Trophoblast cell (in vitro differentiated cells and primary cell): ENCODE measurements at regions not wholly inside any gene's neighbourhood (a gene's known extent, or its start where the extent isn't known, plus 50 kb on each side); places are given as distances from the start of the nearest gene placed in this dataset.
A peak's percentile ranks its signal among the peaks of the same experiment; 100 is the strongest.

Experiments
- DNase-seq, 2 donors: peaks; one replicate each; pipeline ENCODE4 v3.0.0-alpha.2; 2016
- H2AFZ ChIP-seq: 2 replicates; pipeline ENCODE4 v1.6.1; 2013; ENCODE audit warnings: low read length, moderate library complexity, mild to moderate bottlenecking; ENCODE audit not compliant: insufficient read depth, poor library complexity
- H2AK5ac ChIP-seq: 2 replicates; pipeline ENCODE4 v1.6.1; 2013; ENCODE audit warnings: mild to moderate bottlenecking, low read length
- H2BK120ac ChIP-seq: 2 replicates; pipeline ENCODE4 v1.6.1; 2013; ENCODE audit warnings: low read length, mild to moderate bottlenecking, moderate library complexity; ENCODE audit not compliant: insufficient read depth, poor library complexity
- H2BK12ac ChIP-seq: 2 replicates; pipeline ENCODE4 v1.6.1; 2013; ENCODE audit warnings: mild to moderate bottlenecking, low read length, moderate library complexity
- H2BK5ac ChIP-seq: 2 replicates; pipeline ENCODE4 v1.6.1; 2013; ENCODE audit warnings: low read length, low read depth, moderate library complexity, mild to moderate bottlenecking; ENCODE audit not compliant: poor library complexity
- H3K14ac ChIP-seq: 2 replicates; pipeline ENCODE4 v1.6.1; 2013; ENCODE audit warnings: mild to moderate bottlenecking, low read length
- H3K18ac ChIP-seq: 2 replicates; pipeline ENCODE4 v1.6.1; 2013; ENCODE audit warnings: mild to moderate bottlenecking, low read length
- H3K23ac ChIP-seq: 2 replicates; pipeline ENCODE4 v1.6.1; 2013; ENCODE audit warnings: low read length
- H3K27ac ChIP-seq: 2 replicates; pipeline ENCODE4 v1.5.1; 2013; ENCODE audit warnings: low read depth, mild to moderate bottlenecking, inconsistent platforms, low read length, moderate library complexity
- H3K27me3 ChIP-seq: 2 replicates; pipeline ENCODE4 v1.6.1; 2013; ENCODE audit warnings: inconsistent platforms, mild to moderate bottlenecking, low read length, moderate library complexity; ENCODE audit not compliant: insufficient read depth
- H3K36me3 ChIP-seq, 2 experiments: 1 replicate in 1 of 2; 2 replicates in 1 of 2; pipeline ENCODE4 v1.6.1; 2013; ENCODE audit warnings: low read length in 2 of 2, mild to moderate bottlenecking in 2 of 2, moderate library complexity in 1 of 2; ENCODE audit not compliant: insufficient read depth in 2 of 2, control insufficient read depth in 1 of 2
- H3K4ac ChIP-seq: 2 replicates; pipeline ENCODE4 v1.6.1; 2013; ENCODE audit warnings: low read depth, mild to moderate bottlenecking, low read length, moderate library complexity
- H3K4me1 ChIP-seq, 2 experiments: 1 replicate in 1 of 2; 2 replicates in 1 of 2; pipeline ENCODE4 v1.6.1; 2013; ENCODE audit warnings: low read length in 2 of 2, mild to moderate bottlenecking in 2 of 2, moderate library complexity in 1 of 2; ENCODE audit not compliant: insufficient read depth in 2 of 2, control insufficient read depth in 1 of 2
- H3K4me2 ChIP-seq: 2 replicates; pipeline ENCODE4 v1.6.1; 2013; ENCODE audit warnings: inconsistent platforms, mild to moderate bottlenecking, low read length, moderate library complexity
- H3K4me3 ChIP-seq: 2 replicates; pipeline ENCODE4 v1.5.1; 2013; ENCODE audit warnings: mild to moderate bottlenecking, low read depth, low read length, inconsistent platforms
- H3K79me1 ChIP-seq: one replicate; pipeline ENCODE4 v1.6.1; 2013; ENCODE audit warnings: low read length
- H3K79me2 ChIP-seq: 2 replicates; pipeline ENCODE4 v1.6.1; 2013; ENCODE audit warnings: low read length, mild to moderate bottlenecking; ENCODE audit not compliant: control insufficient read depth, insufficient read depth, poor library complexity
- H3K9ac ChIP-seq: 2 replicates; pipeline ENCODE4 v1.6.1; 2013; ENCODE audit warnings: mild to moderate bottlenecking, low read length
- H3K9me3 ChIP-seq: 2 replicates; pipeline ENCODE4 v1.6.1; 2013; ENCODE audit warnings: low read depth, mild to moderate bottlenecking, control low read depth, inconsistent platforms, low read length; ENCODE audit not compliant: insufficient read depth
- H4K12ac ChIP-seq: 2 replicates; pipeline ENCODE4 v1.6.1; 2013; ENCODE audit warnings: low read depth, mild to moderate bottlenecking, low read length, moderate library complexity
- H4K8ac ChIP-seq: 2 replicates; pipeline ENCODE4 v1.6.1; 2013; ENCODE audit warnings: low read depth, mild to moderate bottlenecking, low read length, moderate library complexity
- H4K91ac ChIP-seq: one replicate; pipeline ENCODE4 v1.6.1; 2013; ENCODE audit warnings: low read depth, mild to moderate bottlenecking, low read length, moderate library complexity
- WGBS: extraction: QIAGEN DNeasy Blood & Tissue Kit; methylation state at CpG from one replicate; pipeline ENCODE4 v1.1.7; 2013; ENCODE audit warnings: missing lambda C conversion rate; ENCODE audit not compliant: insufficient read length, insufficient coverage; ENCODE audit errors: extremely low coverage; 5-methylcytosine and 5-hydroxymethylcytosine counted together

DNA sequence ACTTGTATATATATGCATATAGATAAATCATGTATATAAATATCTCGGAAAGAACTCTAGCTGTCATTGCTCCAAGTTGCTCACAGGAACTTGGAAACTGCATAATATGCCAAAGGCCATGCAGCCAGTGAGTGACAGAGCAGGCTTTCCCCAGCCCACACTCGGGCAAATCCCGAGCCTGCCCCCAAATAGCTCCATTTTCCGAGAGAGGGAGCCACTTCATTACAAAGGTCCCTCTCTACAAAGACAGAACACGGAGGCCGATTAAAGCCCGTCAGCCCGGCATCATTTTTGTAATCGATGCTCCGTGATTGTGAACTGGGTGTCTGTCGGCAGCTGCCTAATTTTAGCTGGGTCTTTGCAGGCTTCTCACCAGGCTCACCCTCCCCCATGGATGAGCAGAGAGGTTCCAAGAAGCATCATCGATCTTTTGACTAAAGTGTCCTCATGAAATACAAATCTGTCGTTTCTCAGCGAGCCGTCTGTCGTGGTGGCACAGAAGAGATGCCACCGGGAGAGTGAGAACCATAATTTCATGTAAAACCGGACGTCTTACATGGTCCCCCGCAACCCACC lies 663.9 kb downstream of the PTPRU start:
- Histone ChIP-seq H2BK5ac (no peak overlapping the region), H4K8ac (no peak overlapping the region), H4K91ac (no peak overlapping the region), H3K9me3 (no peaks in the 10 kb centered on the region), H3K27ac (no peak overlapping the region), H3K4me2 (no peak overlapping the region), H3K4me1 (no peaks in the 10 kb centered on the region), H3K4ac (no peak overlapping the region), H2BK120ac (no peak overlapping the region), H3K18ac (no peak overlapping the region), H2BK12ac (no peak overlapping the region), H3K36me3 (no peaks in the 10 kb centered on the region), H3K4me3 (no peak overlapping the region), H3K79me2 (no peaks in the 10 kb centered on the region), H2AK5ac (no peak overlapping the region), H4K12ac (no peak overlapping the region), H2AFZ (no peak overlapping the region), H3K23ac (no peak overlapping the region), H3K27me3 (no peaks in the 10 kb centered on the region), H3K79me1 (no peaks in the 10 kb centered on the region), H3K9ac (no peak overlapping the region), H3K14ac (no peak overlapping the region)
- no peak for DNase-seq
- WGBS: no CpG with 5 or more reads among the region's 20 CpGs

DNA sequence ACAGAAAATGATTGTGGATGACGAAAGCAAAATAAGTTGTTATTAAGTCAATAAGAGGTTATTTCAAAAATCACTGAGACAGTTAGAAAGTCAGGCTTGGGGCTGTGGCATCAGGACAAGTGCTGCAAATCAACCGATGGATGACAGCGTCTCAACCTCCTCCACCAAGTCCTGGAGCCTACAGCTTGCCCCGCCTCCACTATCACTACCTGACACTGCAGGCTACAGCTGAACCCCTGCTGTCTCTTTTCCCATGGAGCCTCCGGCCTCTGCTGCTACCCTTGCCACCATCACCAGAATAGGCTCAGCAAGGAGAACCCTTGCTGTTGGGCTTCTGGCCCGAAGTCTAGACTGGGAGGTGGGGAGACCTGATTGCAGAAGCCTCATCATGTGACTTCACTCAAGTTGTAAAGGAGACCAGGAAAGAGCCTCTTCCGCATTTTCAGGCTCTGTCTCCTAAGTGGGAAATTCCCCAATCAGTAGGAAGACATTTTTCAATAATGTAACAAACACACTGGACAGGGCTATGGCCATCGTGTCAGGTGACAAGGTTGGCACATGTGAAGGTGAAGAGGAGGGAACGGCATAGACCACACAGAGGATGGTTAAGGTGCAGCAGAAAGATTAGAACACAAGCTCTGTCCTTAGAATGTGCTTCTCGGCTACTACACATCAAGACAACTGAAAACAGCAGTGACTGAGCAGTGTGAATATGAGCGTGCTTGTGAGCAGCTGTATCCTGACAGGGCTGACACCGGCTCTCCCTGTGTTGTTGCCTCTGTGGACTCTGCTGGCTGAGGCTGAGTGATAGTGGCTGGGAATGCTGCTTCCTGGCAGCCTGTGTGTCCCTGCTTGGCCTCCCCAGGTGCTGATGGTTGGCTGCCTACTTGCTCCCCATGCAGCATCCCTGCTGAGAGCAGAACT lies 660.7 kb downstream of the PTPRU start:
- Histone ChIP-seq H3K4ac (no peak overlapping the region), H3K9ac (no peak overlapping the region), H3K36me3 (no peaks in the 10 kb centered on the region), H2AK5ac (no peak overlapping the region), H3K9me3 (no peaks in the 10 kb centered on the region), H3K79me2 (no peaks in the 10 kb centered on the region), H3K79me1 (no peaks in the 10 kb centered on the region), H3K23ac (no peak overlapping the region), H3K4me1 (no peaks in the 10 kb centered on the region), H3K4me3 (no peak overlapping the region), H3K14ac (no peak overlapping the region), H4K91ac (no peak overlapping the region), H3K18ac (no peak overlapping the region), H2BK5ac (no peak overlapping the region), H4K8ac (no peak overlapping the region), H2BK120ac (no peak overlapping the region), H4K12ac (no peak overlapping the region), H3K4me2 (no peak overlapping the region), H2BK12ac (no peak overlapping the region), H3K27ac (no peak overlapping the region), H3K27me3 (no peaks in the 10 kb centered on the region), H2AFZ (no peak overlapping the region)
- DNase-seq: peak in 1 of 2 donors; percentile 18
- WGBS: no CpG with 5 or more reads among the region's 12 CpGs

DNA sequence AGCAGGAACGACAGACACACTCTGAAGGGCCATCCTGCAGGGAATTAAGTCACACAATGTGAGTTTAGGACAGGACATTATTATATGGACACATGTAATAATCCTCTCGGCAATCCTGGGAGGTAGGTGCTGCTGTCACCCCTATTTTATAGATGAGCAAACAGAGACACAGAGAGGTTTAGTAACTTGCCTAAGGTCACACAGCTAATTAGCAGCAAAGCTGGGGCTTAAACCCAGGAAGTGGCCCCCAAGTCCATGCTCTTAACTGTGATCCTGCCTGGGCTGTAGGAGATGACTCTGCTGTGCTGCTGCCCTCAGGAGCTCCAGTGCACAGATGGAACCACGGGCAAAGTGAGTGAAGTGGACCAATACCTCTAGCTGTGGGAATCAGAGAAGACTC lies 660.0 kb downstream of the PTPRU start:
- no peak overlapping the region for H2BK120ac ChIP-seq
- H3K14ac ChIP-seq: no peak overlapping the region
- H3K27me3 ChIP-seq: no peaks in the 10 kb centered on the region
- H2AK5ac ChIP-seq: no peak overlapping the region
- no peak overlapping the region for H3K4ac ChIP-seq
- no peaks in the 10 kb centered on the region for H3K4me1 ChIP-seq
- DNase-seq: no peak
- no peaks in the 10 kb centered on the region for H3K79me1 ChIP-seq
- H3K23ac ChIP-seq: no peak overlapping the region
- no peak overlapping the region for H4K8ac ChIP-seq
- H2AFZ ChIP-seq: no peak overlapping the region
- H3K18ac ChIP-seq: no peak overlapping the region
- H3K79me2 ChIP-seq: no peaks in the 10 kb centered on the region
- H3K9me3 ChIP-seq: no peaks in the 10 kb centered on the region
- H3K4me2 ChIP-seq: no peak overlapping the region
- H3K4me3 ChIP-seq: no peak overlapping the region
- H2BK12ac ChIP-seq: no peak overlapping the region
- no peak overlapping the region for H4K91ac ChIP-seq
- no peak overlapping the region for H4K12ac ChIP-seq
- no CpG with 5 or more reads among the region's 3 CpGs for whole genome bisulfite sequencing
- H2BK5ac ChIP-seq: no peak overlapping the region
- H3K9ac ChIP-seq: no peak overlapping the region
- no peaks in the 10 kb centered on the region for H3K36me3 ChIP-seq
- no peak overlapping the region for H3K27ac ChIP-seq

DNA sequence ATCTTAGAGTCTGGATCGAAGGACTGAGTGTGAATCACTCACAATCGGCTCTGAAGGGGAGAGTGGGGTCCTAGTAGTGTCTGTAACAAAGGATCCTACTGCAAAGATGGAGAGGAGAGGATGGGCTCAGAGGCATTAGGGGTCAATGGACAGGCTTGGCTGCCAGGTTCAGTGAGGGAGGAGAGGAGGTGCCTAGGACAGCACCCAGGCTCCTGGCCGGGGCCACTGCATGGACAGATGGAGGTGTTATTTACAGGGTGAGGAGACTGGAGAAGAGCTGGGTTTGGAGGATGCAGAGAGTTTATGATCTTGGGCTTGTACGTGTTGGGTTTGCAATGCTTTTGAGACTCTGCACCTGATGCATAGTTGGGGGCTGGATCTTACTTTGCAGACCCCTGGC lies 658.9 kb downstream of the PTPRU start:
- DNase-seq: no peak
- Histone ChIP-seq H3K27ac (no peak overlapping the region), H3K79me1 (no peaks in the 10 kb centered on the region), H3K4ac (no peak overlapping the region), H3K14ac (no peak overlapping the region), H3K4me1 (no peaks in the 10 kb centered on the region), H4K91ac (no peak overlapping the region), H3K9me3 (no peaks in the 10 kb centered on the region), H3K23ac (no peak overlapping the region), H2AFZ (no peak overlapping the region), H2BK5ac (no peak overlapping the region), H3K4me3 (no peak overlapping the region), H2AK5ac (no peak overlapping the region), H3K27me3 (no peaks in the 10 kb centered on the region), H4K8ac (no peak overlapping the region), H3K9ac (no peak overlapping the region), H2BK120ac (no peak overlapping the region), H2BK12ac (no peak overlapping the region), H4K12ac (no peak overlapping the region), H3K79me2 (no peaks in the 10 kb centered on the region), H3K36me3 (no peaks in the 10 kb centered on the region), H3K18ac (no peak overlapping the region), H3K4me2 (no peak overlapping the region)
- no CpG with 5 or more reads among the region's 4 CpGs for WGBS
